ENCODE measurements at regions not wholly inside any gene's neighbourhood (a gene's known extent, or its start where the extent isn't known, plus 50 kb on each side); places are given as distances from the start of the nearest gene placed in this dataset.

GRCh38 chr5:17697671-17698070, 63.4 kb downstream of the TAF11L14 start:
- TF ChIP-seq POLR2A (IDR thresholded peaks at IDR 0.05; ENCODE audit: low read depth, low read length) (no peak), TAF1 (IDR thresholded peaks at IDR 0.05; ENCODE audit: borderline replicate concordance, low read depth, low read length) (no peak), POLR2AphosphoS5 (IDR thresholded peaks at IDR 0.05; ENCODE audit: low read depth, low read length) (no peak)

Measured in GM12892 (cell line).